ENCODE measurements at regions not wholly inside any gene's neighbourhood (a gene's known extent, or its start where the extent isn't known, plus 50 kb on each side); places are given as distances from the start of the nearest gene placed in this dataset.

- no peaks in the 10 kb centered on the region for H3F3A ChIP-seq (ENCODE audit: control insufficient read depth, insufficient read depth)
- H3K4me2 ChIP-seq (ENCODE audit: low read length): no peak overlapping the region
- no peaks in the 10 kb centered on the region; the same call in 1 of the 2 replicates for H3K9me2 ChIP-seq (replicated peaks; ENCODE audit: control insufficient read depth, low read length)
- TF ChIP-seq EZH2phosphoT487 (IDR thresholded peaks at IDR 0.05; ENCODE audit: borderline replicate concordance, low read length): no peak
- TF ChIP-seq CTCF (IDR thresholded peaks at IDR 0.05; ENCODE audit: low read depth, low read length, poor library complexity, severe bottlenecking): no peak
- H3K36me3 ChIP-seq (ENCODE audit: control insufficient read depth, low read length): no peaks in the 10 kb centered on the region
- H3K79me2 ChIP-seq (ENCODE audit: control insufficient read depth, low read length): no peaks in the 10 kb centered on the region
- no peaks in the 10 kb centered on the region for H3K27me3 ChIP-seq (ENCODE audit: control insufficient read depth, low read length)
- no peaks in the 10 kb centered on the region for H3K4me1 ChIP-seq (ENCODE audit: control insufficient read depth, low read length)
- H4K20me1 ChIP-seq (ENCODE audit: control insufficient read depth, insufficient read depth, low read depth, low read length): no peaks in the 10 kb centered on the region
- H3K9me3 ChIP-seq (ENCODE audit: control insufficient read depth, insufficient read depth, low read length): no peaks in the 10 kb centered on the region
- H3K27ac ChIP-seq (ENCODE audit: low read depth, low read length): no peak overlapping the region
- no peak overlapping the region for H3K4me3 ChIP-seq (ENCODE audit: low read length)
Measured at GRCh38 chr9:86547571-86547970, 193.4 kb upstream of the TUT7 start.

DNA sequence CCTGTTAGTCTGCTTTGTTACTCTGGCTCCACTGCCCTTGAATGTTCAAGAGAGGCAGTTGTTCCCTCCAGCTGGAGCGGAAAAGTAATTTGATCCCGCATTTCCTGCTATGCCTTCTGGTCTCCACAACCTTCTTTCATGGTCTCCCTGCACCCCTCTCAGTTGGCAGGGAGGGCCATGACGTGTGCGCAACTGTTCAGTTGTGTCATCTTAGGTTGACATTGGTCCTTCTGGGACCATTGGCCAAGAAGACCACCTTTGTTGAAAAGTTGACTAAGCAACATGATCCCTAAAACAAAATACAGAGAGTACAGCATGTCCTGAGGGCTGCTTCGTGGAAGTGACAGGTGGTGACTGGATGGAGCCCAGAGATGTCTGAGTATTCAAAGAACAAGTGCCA is 192.5 kb upstream of the TUT7 start:
- no peaks in the 10 kb centered on the region for H3K4me1 ChIP-seq (ENCODE audit: control insufficient read depth, low read length)
- H3F3A ChIP-seq (ENCODE audit: control insufficient read depth, insufficient read depth): no peaks in the 10 kb centered on the region
- no peaks in the 10 kb centered on the region for H3K36me3 ChIP-seq (ENCODE audit: control insufficient read depth, low read length)
- H3K79me2 ChIP-seq (ENCODE audit: control insufficient read depth, low read length): no peaks in the 10 kb centered on the region
- no peak overlapping the region for H3K4me2 ChIP-seq (ENCODE audit: low read length)
- H3K27me3 ChIP-seq (ENCODE audit: control insufficient read depth, low read length): no peaks in the 10 kb centered on the region
- H3K27ac ChIP-seq (ENCODE audit: low read depth, low read length): no peak overlapping the region
- H3K9me2 ChIP-seq (replicated peaks; ENCODE audit: control insufficient read depth, low read length): no peaks in the 10 kb centered on the region; the same call in 1 of the 2 replicates
- TF ChIP-seq CTCF (IDR thresholded peaks at IDR 0.05; ENCODE audit: low read depth, low read length, poor library complexity, severe bottlenecking) (no peak), EZH2phosphoT487 (IDR thresholded peaks at IDR 0.05; ENCODE audit: borderline replicate concordance, low read length) (no peak)
- no peaks in the 10 kb centered on the region for H4K20me1 ChIP-seq (ENCODE audit: control insufficient read depth, insufficient read depth, low read depth, low read length)
- no peak overlapping the region for H3K4me3 ChIP-seq (ENCODE audit: low read length)
- H3K9me3 ChIP-seq (ENCODE audit: control insufficient read depth, insufficient read depth, low read length): no peaks in the 10 kb centered on the region

DNA sequence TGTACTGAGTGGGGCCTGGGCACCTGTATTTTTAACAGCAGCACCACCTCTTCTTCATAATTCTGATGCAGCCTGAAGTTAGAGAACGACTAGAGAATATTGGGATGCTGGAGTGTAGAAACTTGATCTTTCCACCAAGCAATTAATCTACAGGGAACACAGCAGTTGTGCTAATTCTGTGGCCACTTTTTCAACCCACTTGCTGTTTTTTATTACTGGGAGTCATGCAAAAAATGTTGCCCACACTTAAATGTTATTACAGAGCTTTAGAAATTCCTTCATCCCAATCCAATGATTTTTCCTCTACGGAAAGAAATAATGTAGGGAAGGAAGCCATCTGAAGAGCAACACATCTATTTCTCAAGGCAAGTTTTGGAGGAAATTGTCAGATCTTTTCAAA is 190.9 kb upstream of the TUT7 start:
- TF ChIP-seq CTCF (IDR thresholded peaks at IDR 0.05; ENCODE audit: low read depth, low read length, poor library complexity, severe bottlenecking) (no peak), EZH2phosphoT487 (IDR thresholded peaks at IDR 0.05; ENCODE audit: borderline replicate concordance, low read length) (no peak)
- no peaks in the 10 kb centered on the region for H4K20me1 ChIP-seq (ENCODE audit: control insufficient read depth, insufficient read depth, low read depth, low read length)
- H3K9me2 ChIP-seq (replicated peaks; ENCODE audit: control insufficient read depth, low read length): no peaks in the 10 kb centered on the region; the same call in 1 of the 2 replicates
- no peak overlapping the region for H3K4me2 ChIP-seq (ENCODE audit: low read length)
- no peaks in the 10 kb centered on the region for H3F3A ChIP-seq (ENCODE audit: control insufficient read depth, insufficient read depth)
- H3K9me3 ChIP-seq (ENCODE audit: control insufficient read depth, insufficient read depth, low read length): no peaks in the 10 kb centered on the region
- no peaks in the 10 kb centered on the region for H3K27me3 ChIP-seq (ENCODE audit: control insufficient read depth, low read length)
- no peaks in the 10 kb centered on the region for H3K79me2 ChIP-seq (ENCODE audit: control insufficient read depth, low read length)
- H3K27ac ChIP-seq (ENCODE audit: low read depth, low read length): no peak overlapping the region
- H3K4me1 ChIP-seq (ENCODE audit: control insufficient read depth, low read length): no peaks in the 10 kb centered on the region
- H3K36me3 ChIP-seq (ENCODE audit: control insufficient read depth, low read length): no peaks in the 10 kb centered on the region
- H3K4me3 ChIP-seq (ENCODE audit: low read length): no peak overlapping the region

Measured in DOHH2 (cell line).